Thyroid gland (tissue), 4 donors: ENCODE measurements at regions not wholly inside any gene's neighbourhood (a gene's known extent, or its start where the extent isn't known, plus 50 kb on each side); places are given as distances from the start of the nearest gene placed in this dataset.

Source experiments
- CTCF ChIP-seq, 6 experiments: fragments of 200-600 bp in 3 of 6; fragments of 450-650 bp in 3 of 6; sonication (generic) in 3 of 6; IDR thresholded peaks; one replicate each; pipeline ENCODE4 v1.5.1; 2016 to 2019; ENCODE audit warnings: antibody characterized with exemption in 6 of 6, mild to moderate bottlenecking in 2 of 6, inconsistent platforms in 1 of 6, moderate library complexity in 1 of 6
- POLR2A ChIP-seq, 2 donors: fragments of 450-650 bp; IDR thresholded peaks; one replicate each; pipeline ENCODE4 v1.6.1; 2017; ENCODE audit warnings: antibody characterized with exemption in 2 of 2, mild to moderate bottlenecking in 2 of 2, moderate library complexity in 1 of 2

- TF ChIP-seq CTCF (IDR thresholded peaks at IDR 0.05) = no peak
- TF ChIP-seq POLR2A (IDR thresholded peaks at IDR 0.05) = no peak
Measured at GRCh38 chr2:51620796-51621195, 588.9 kb upstream of the NRXN1 start.
